ENCODE measurements at regions not wholly inside any gene's neighbourhood (a gene's known extent, or its start where the extent isn't known, plus 50 kb on each side); places are given as distances from the start of the nearest gene placed in this dataset.

GRCh38 chr6:131460614-131461000, 112.4 kb upstream of the ARG1 start:
- TF ChIP-seq CTCF (IDR thresholded peaks at IDR 0.05) (no peak), POLR2A (IDR thresholded peaks at IDR 0.05) (no peak)

Measured in uterus (tissue), 2 donors.